ENCODE measurements at regions not wholly inside any gene's neighbourhood (a gene's known extent, or its start where the extent isn't known, plus 50 kb on each side); places are given as distances from the start of the nearest gene placed in this dataset.

DNA sequence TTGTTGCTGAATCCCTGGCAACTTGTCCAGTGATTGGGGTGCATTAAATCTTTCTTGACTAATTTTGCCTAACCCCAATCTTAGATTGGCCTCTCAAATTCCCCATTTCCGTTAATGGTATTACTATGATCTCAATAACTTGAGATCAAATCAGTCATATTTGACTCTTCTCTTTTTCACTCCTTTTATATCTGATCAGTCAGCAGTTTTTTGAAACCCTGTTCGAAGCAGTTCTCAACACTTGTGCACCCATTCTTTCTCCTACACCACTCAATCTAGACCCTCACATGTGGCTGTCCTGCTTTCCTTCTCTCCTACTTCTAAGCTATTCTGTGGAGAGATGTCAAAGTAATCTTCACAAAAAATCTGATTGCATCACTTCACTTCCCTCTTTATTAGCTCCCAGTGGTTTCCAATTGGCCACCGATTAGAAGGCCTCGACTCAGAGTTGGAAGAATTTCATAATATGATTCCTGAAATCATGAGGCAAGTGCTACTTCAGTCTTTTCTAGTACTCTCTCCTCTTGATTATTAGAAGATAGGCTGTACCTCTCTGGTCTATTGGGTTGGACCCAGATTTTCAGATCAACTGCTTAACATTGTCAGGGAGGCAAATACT is 128.9 kb downstream of the ZNF365 start:
- no peak for TF ChIP-seq L3MBTL2 (conservative IDR thresholded peaks at IDR 0.05)
- no peak for TF ChIP-seq SUZ12 (IDR thresholded peaks at IDR 0.05)
- TF ChIP-seq ZNF384 (IDR thresholded peaks at IDR 0.05), result no peak
- no peak for TF ChIP-seq ELF4 (IDR thresholded peaks at IDR 0.05)
- no peak for TF ChIP-seq PKNOX1 (IDR thresholded peaks at IDR 0.05)
- TF ChIP-seq FOXA1 (IDR thresholded peaks at IDR 0.05), result no peak
- no peak for TF ChIP-seq FOXK2 (IDR thresholded peaks at IDR 0.05)
- no peak for TF ChIP-seq TARDBP (IDR thresholded peaks at IDR 0.05)
- no peak for TF ChIP-seq HDGF (IDR thresholded peaks at IDR 0.05; ENCODE audit: borderline replicate concordance)
- TF ChIP-seq LEF1 (IDR thresholded peaks at IDR 0.05; ENCODE audit: borderline replicate concordance), result no peak
- no peak for TF ChIP-seq ARNT (IDR thresholded peaks at IDR 0.05)
- TF ChIP-seq CTBP1 (IDR thresholded peaks at IDR 0.05; ENCODE audit: borderline replicate concordance), result no peak
- TF ChIP-seq NFRKB (IDR thresholded peaks at IDR 0.05), result no peak
- no peak for TF ChIP-seq BHLHE40 (IDR thresholded peaks at IDR 0.05; ENCODE audit: borderline replicate concordance)
- TF ChIP-seq SP1 (IDR thresholded peaks at IDR 0.05), result no peak
- no peak for TF ChIP-seq FOXM1 (IDR thresholded peaks at IDR 0.05; ENCODE audit: borderline replicate concordance)
- ChIA-PET CTCF (interaction anchor here (0.6 kb wide), 1 partner anchor 1047 kb away, joined by 5 read pairs; no protein-coding TSS in a partner anchor), POLR2A (no interaction called here)
- DNase-seq (ENCODE audit: extremely low spot score), result no peak

- TF ChIP-seq SUZ12 (IDR thresholded peaks at IDR 0.05) (no peak), TARDBP (IDR thresholded peaks at IDR 0.05) (no peak), CTBP1 (IDR thresholded peaks at IDR 0.05; ENCODE audit: borderline replicate concordance) (no peak), ELF4 (IDR thresholded peaks at IDR 0.05) (no peak), HDGF (IDR thresholded peaks at IDR 0.05; ENCODE audit: borderline replicate concordance) (no peak), ARNT (IDR thresholded peaks at IDR 0.05) (no peak), ZNF384 (IDR thresholded peaks at IDR 0.05) (no peak), BHLHE40 (IDR thresholded peaks at IDR 0.05; ENCODE audit: borderline replicate concordance) (no peak), SP1 (IDR thresholded peaks at IDR 0.05) (no peak), PKNOX1 (IDR thresholded peaks at IDR 0.05) (no peak), FOXM1 (IDR thresholded peaks at IDR 0.05; ENCODE audit: borderline replicate concordance) (no peak), NFRKB (IDR thresholded peaks at IDR 0.05) (no peak), L3MBTL2 (conservative IDR thresholded peaks at IDR 0.05) (no peak)
These were observed 129.7 kb downstream of the ZNF365 start for GRCh38 chr10:62503872-62504271.

GRCh38 chr10:62506371-62506770 is 132.2 kb downstream of the ZNF365 start:
- ChIA-PET CTCF (no interaction called here), POLR2A (no interaction called here)
- TF ChIP-seq LEF1 (IDR thresholded peaks at IDR 0.05; ENCODE audit: borderline replicate concordance) (no peak), FOXM1 (IDR thresholded peaks at IDR 0.05; ENCODE audit: borderline replicate concordance) (no peak), ELF4 (IDR thresholded peaks at IDR 0.05) (no peak), ARNT (IDR thresholded peaks at IDR 0.05) (no peak), BHLHE40 (IDR thresholded peaks at IDR 0.05; ENCODE audit: borderline replicate concordance) (no peak), L3MBTL2 (conservative IDR thresholded peaks at IDR 0.05) (no peak)
- DNase-seq (ENCODE audit: extremely low spot score), result no peak

More at GRCh38 chr10:62503872-62504271, 129.7 kb downstream of the ZNF365 start:
- POLR2A ChIA-PET, result interaction anchor here (0.5 kb wide), 1 partner anchor 8 kb away, joined by 3 read pairs; no protein-coding TSS in a partner anchor
- DNase-seq (ENCODE audit: extremely low spot score), result no peak
- CTCF ChIA-PET, result no interaction called here

- ChIA-PET POLR2A (no interaction called here), CTCF (no interaction called here)
- no peak for DNase-seq (ENCODE audit: extremely low spot score)
- TF ChIP-seq NFRKB (IDR thresholded peaks at IDR 0.05) (no peak), LEF1 (IDR thresholded peaks at IDR 0.05; ENCODE audit: borderline replicate concordance) (no peak), HDGF (IDR thresholded peaks at IDR 0.05; ENCODE audit: borderline replicate concordance) (no peak), SP1 (IDR thresholded peaks at IDR 0.05) (no peak), PKNOX1 (IDR thresholded peaks at IDR 0.05) (no peak), CTBP1 (IDR thresholded peaks at IDR 0.05; ENCODE audit: borderline replicate concordance) (no peak), SUZ12 (IDR thresholded peaks at IDR 0.05) (no peak), TARDBP (IDR thresholded peaks at IDR 0.05) (no peak), FOXM1 (IDR thresholded peaks at IDR 0.05; ENCODE audit: borderline replicate concordance) (no peak), ELF4 (IDR thresholded peaks at IDR 0.05) (no peak), ARNT (IDR thresholded peaks at IDR 0.05) (no peak), ZNF384 (IDR thresholded peaks at IDR 0.05) (no peak), FOXA1 (IDR thresholded peaks at IDR 0.05) (no peak), BHLHE40 (IDR thresholded peaks at IDR 0.05; ENCODE audit: borderline replicate concordance) (no peak)
These were observed 137.1 kb downstream of the ZNF365 start for GRCh38 chr10:62511238-62511637.

- ChIA-PET POLR2A (no interaction called here), CTCF (no interaction called here)
These were observed 137.5 kb downstream of the ZNF365 start for GRCh38 chr10:62511656-62512055.

More at GRCh38 chr10:62511656-62512055, 137.5 kb downstream of the ZNF365 start:
- DNase-seq (ENCODE audit: extremely low spot score), result no peak
- TF ChIP-seq FOXM1 (IDR thresholded peaks at IDR 0.05; ENCODE audit: borderline replicate concordance) (no peak), SP1 (IDR thresholded peaks at IDR 0.05) (no peak), BHLHE40 (IDR thresholded peaks at IDR 0.05; ENCODE audit: borderline replicate concordance) (no peak), SUZ12 (IDR thresholded peaks at IDR 0.05) (no peak), PKNOX1 (IDR thresholded peaks at IDR 0.05) (no peak), L3MBTL2 (conservative IDR thresholded peaks at IDR 0.05) (no peak), ARNT (IDR thresholded peaks at IDR 0.05) (no peak), NFRKB (IDR thresholded peaks at IDR 0.05) (no peak), TARDBP (IDR thresholded peaks at IDR 0.05) (no peak), ZNF384 (IDR thresholded peaks at IDR 0.05) (no peak), LEF1 (IDR thresholded peaks at IDR 0.05; ENCODE audit: borderline replicate concordance) (no peak)
